ENCODE measurements at regions not wholly inside any gene's neighbourhood (a gene's known extent, or its start where the extent isn't known, plus 50 kb on each side); places are given as distances from the start of the nearest gene placed in this dataset.
A peak's percentile ranks its signal among the peaks of the same experiment; 100 is the strongest.
"Not testable (repeated sequence)": the region's sequence is repeated elsewhere in the genome, so short reads cannot be mapped to it uniquely, and the experiment has no call there.

DNA sequence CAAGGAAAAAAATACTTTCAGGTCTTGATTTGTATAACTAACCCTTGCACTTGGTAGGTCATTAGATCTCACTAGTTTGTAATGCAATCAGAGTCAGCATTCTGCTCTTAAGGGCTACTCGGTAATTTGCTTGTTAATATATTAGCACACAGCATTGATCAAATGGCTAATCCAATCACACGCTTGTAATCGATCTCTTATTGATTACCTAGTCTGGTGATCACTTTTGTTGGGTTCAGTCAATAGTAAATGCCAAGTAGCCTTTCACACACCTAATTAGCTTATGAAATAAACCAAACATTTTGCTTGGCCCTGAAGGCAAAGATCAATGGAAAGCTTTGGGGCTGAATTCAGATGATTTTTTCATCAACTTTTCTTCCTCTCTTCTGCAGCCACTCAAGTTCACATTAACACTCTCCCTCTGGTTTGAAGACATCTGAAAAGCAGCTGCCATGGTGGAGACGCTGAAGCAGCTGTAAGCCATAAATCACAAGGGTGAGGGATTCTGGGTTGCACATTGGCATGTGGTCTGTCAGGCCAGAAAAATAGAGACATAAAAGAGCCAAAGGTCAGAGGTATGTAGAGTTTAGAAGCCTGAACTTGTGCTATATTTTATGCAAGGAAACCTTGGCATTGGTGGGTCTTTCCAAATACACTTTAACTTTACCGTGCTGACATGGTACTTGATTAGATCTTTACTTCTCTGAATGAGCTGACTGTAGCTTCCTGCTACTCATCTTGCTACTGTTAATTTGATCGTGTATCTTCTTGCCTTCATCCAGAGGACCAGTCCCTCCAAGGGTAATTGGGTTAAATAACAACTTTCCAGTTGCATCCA is 234.4 kb downstream of the SIM1 start:
- TF ChIP-seq, protein P1, sequence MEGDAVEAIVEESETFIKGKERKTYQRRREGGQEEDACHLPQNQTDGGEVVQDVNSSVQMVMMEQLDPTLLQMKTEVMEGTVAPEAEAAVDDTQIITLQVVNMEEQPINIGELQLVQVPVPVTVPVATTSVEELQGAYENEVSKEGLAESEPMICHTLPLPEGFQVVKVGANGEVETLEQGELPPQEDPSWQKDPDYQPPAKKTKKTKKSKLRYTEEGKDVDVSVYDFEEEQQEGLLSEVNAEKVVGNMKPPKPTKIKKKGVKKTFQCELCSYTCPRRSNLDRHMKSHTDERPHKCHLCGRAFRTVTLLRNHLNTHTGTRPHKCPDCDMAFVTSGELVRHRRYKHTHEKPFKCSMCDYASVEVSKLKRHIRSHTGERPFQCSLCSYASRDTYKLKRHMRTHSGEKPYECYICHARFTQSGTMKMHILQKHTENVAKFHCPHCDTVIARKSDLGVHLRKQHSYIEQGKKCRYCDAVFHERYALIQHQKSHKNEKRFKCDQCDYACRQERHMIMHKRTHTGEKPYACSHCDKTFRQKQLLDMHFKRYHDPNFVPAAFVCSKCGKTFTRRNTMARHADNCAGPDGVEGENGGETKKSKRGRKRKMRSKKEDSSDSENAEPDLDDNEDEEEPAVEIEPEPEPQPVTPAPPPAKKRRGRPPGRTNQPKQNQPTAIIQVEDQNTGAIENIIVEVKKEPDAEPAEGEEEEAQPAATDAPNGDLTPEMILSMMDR (conservative IDR thresholded peaks at IDR 0.05; ENCODE audit: low read depth, low read length) = no peak
- H3K4me3 ChIP-seq (ENCODE audit: low read depth, low read length) = no peak overlapping the region
- no peak for DNase-seq (ENCODE audit: low read depth)

DNA sequence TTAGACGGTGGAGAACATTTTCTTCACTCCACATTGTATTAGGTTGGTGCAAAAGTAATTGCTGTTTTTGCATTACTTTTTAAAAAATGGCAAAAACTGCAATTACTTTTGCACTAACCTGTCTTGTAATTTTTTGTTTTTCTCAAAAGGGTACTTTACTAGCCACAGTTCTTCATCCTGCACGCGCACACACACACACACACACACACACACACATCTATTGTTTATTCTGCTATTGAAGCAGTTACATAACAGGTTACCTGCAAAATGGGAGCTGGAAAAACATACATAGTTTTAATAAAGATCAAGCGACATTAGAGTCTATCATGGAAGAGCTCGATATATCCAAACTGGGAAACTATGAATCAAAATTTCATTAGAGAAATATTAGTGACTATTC is 235.2 kb downstream of the SIM1 start:
- H3K4me3 ChIP-seq (ENCODE audit: low read depth, low read length) = no peak overlapping the region
- TF ChIP-seq, protein P1 (conservative IDR thresholded peaks at IDR 0.05; ENCODE audit: low read depth, low read length) = no peak
- no peak for DNase-seq (ENCODE audit: low read depth)

DNA sequence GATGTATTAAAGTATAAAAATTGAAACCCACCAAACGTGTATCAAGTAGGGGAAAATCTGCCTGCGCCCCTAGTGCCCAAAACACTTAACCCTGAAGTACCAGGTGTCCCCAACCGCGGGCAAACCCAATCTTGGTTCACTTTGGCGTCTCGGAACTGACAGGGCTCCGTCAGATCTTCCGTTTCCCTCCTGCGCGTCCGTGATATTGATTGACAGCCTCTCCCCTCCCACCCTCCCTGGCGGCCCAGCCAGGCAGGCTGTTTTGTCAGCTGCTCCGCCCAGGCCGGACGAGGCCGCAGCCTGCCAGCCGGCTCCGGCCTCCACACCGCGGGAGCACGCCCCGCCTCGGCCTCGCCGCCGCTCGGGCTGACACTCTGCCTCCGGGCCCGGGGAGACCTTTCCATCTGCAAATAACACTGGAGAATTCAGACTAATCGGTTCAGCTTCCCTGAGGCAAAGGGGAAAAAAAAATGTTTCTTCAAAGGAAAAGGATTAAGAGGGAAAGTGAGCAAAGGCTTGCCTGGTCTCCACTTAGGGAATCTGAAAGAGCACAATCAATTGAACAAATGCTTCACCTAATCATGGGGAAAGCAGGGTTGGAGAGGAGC is 234.9 kb upstream of the MCHR2 start:
- TF ChIP-seq, protein P1 (conservative IDR thresholded peaks at IDR 0.05; ENCODE audit: low read depth, low read length) = peak; percentile 48
- peak overlapping the region; percentile 60 for H3K4me3 ChIP-seq (ENCODE audit: low read depth, low read length)
- peak; percentile 77 for DNase-seq (ENCODE audit: low read depth)

DNA sequence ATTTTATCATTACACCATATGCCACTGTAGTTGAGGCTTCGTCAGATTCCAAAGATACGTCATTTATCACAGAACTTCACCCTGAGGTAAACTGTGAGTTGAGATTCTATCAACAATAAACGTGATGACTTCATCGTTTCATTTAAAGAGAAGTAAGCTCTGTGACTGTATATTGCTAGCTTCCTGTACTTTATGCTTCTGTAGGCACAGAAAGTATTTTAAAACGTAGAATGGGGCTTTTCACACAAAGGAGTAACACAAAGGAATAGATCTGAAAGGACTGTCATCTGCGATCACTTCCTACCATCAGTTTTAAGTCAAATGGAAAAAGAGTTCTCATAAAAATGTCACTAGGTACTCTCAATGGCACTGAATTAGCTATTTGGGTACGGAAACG is 234.4 kb upstream of the MCHR2 start:
- H3K4me3 ChIP-seq (ENCODE audit: low read depth, low read length) = peak overlapping the region; percentile 60
- TF ChIP-seq, protein P1 (conservative IDR thresholded peaks at IDR 0.05; ENCODE audit: low read depth, low read length) = no peak
- peak; percentile 25 for DNase-seq (ENCODE audit: low read depth)

DNA sequence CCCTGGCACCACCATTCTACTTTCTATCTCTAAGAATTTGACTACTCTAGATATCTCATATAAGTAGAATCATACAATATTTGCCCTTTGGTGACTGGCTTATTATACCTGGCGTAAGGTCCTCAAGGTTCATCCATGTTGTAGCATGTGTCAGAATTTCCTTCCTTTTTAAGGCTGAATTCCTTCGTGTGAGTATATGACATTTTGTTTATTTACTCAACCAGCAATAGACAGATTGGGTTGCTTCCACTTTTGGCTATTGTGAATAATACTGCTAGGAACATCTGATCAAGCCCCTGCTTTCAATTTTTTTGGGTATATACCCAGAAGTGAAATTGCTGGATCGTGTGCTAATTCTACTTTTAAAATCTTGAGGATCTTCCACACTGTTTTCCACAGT is 232.8 kb upstream of the MCHR2 start:
- H3K4me3 ChIP-seq (ENCODE audit: low read depth, low read length) = no peak overlapping the region
- TF ChIP-seq, protein P1 (conservative IDR thresholded peaks at IDR 0.05; ENCODE audit: low read depth, low read length) = no peak
- DNase-seq (ENCODE audit: low read depth) = no peak

DNA sequence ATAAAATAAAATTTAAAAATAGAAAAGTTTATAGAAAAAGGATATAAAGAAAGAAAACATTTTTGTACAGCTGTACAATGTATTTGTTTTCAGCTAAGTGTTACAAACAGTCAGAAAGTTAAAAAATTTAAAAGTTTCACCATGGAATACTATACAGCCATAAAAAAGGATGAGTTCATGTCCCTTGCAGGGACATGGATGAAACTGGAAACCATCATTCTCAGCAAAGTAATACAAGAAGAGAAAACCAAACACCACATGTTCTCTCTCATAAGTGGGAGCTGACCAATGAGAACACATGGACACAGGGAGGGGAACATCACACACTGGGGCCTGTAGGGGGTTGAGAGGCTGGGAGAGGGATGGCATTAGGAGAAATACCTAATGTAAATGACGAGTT is 229.9 kb upstream of the MCHR2 start:
- H3K4me3 ChIP-seq (ENCODE audit: low read depth, low read length); DNase-seq (ENCODE audit: low read depth): not testable (repeated sequence)

DNA sequence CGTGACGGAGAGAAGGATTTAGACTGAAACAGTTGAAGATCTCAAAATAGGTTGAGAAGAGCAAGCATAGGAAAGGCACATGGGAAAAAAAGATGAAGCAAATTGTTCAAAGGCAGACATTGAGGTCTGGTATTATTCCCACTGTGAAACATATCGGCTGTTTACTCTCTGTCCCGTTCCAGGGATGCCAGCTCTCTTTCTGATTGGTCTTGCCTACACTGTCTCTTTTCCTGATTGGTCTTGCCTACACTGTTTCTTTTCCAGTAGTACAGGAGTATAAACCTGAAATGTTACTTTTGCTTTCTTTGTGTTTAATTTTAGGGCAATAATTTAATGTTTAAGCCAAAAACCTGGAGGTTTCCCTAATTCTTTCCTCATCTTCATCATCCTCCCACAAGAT is 226.5 kb upstream of the MCHR2 start:
- TF ChIP-seq, protein P1 (conservative IDR thresholded peaks at IDR 0.05; ENCODE audit: low read depth, low read length) = no peak
- no peak overlapping the region for H3K4me3 ChIP-seq (ENCODE audit: low read depth, low read length)
- no peak for DNase-seq (ENCODE audit: low read depth)

Data from choroid plexus epithelial cell (primary cell).